ENCODE measurements at regions not wholly inside any gene's neighbourhood (a gene's known extent, or its start where the extent isn't known, plus 50 kb on each side); places are given as distances from the start of the nearest gene placed in this dataset.

- no peak for TF ChIP-seq ATF2 (CRISPR knock-in tag; IDR thresholded peaks at IDR 0.05; ENCODE audit: borderline replicate concordance, low read depth)
These were observed 301.4 kb downstream of the TMA16 start (continued) for GRCh38 chr4:163795885-163796284.

GRCh38 chr4:163804001-163804400, 309.5 kb downstream of the TMA16 start:
- H3K27ac Mint-ChIP-seq = no peak overlapping the region
- TF ChIP-seq NR3C1 (CRISPR knock-in tag; conservative IDR thresholded peaks at IDR 0.05; ENCODE audit: low read depth) = no peak
- no peak for TF ChIP-seq TCF7 (CRISPR knock-in tag; IDR thresholded peaks at IDR 0.05; ENCODE audit: low read depth)
- TF ChIP-seq IRF2 (CRISPR knock-in tag; IDR thresholded peaks at IDR 0.05; ENCODE audit: borderline replicate concordance, low read depth) = no peak
- no peak for TF ChIP-seq ZNF396 (CRISPR knock-in tag; IDR thresholded peaks at IDR 0.05; ENCODE audit: borderline replicate concordance)
- TF ChIP-seq ZSCAN18 (CRISPR knock-in tag; IDR thresholded peaks at IDR 0.05) = no peak
- TF ChIP-seq SMAD3 (CRISPR knock-in tag; IDR thresholded peaks at IDR 0.05; ENCODE audit: borderline replicate concordance) = no peak
- no peak for TF ChIP-seq ZNF671 (CRISPR knock-in tag; IDR thresholded peaks at IDR 0.05)
- TF ChIP-seq TP53 (CRISPR knock-in tag; IDR thresholded peaks at IDR 0.05) = no peak
- no peak for TF ChIP-seq ZNF232 (CRISPR knock-in tag; IDR thresholded peaks at IDR 0.05)
- TF ChIP-seq ZNF281 (CRISPR knock-in tag; IDR thresholded peaks at IDR 0.05) = no peak
- TF ChIP-seq ATF6 (CRISPR knock-in tag; IDR thresholded peaks at IDR 0.05) = no peak
- no peak for TF ChIP-seq FOXP1 (CRISPR knock-in tag; IDR thresholded peaks at IDR 0.05; ENCODE audit: borderline replicate concordance)
- TF ChIP-seq JAZF1 (CRISPR knock-in tag; IDR thresholded peaks at IDR 0.05) = no peak
- TF ChIP-seq ETV6 (CRISPR knock-in tag; IDR thresholded peaks at IDR 0.05) = no peak
- TF ChIP-seq MYBL2 (CRISPR knock-in tag; IDR thresholded peaks at IDR 0.05) = no peak
- TF ChIP-seq CREM (CRISPR knock-in tag; IDR thresholded peaks at IDR 0.05) = no peak
- no peak for TF ChIP-seq MAX (CRISPR knock-in tag; IDR thresholded peaks at IDR 0.05)

More at GRCh38 chr4:163804001-163804400, 309.5 kb downstream of the TMA16 start:
- CTCF ChIA-PET = interaction anchor here (1.1 kb wide), 1 partner anchor 254 kb away, joined by 3 read pairs; no protein-coding TSS in a partner anchor
- Mint-ChIP-seq H3K27me3 (ENCODE audit: low read depth) (no peaks in the 10 kb centered on the region), H3K36me3 (no peaks in the 10 kb centered on the region), H3K4me1 (no peaks in the 10 kb centered on the region), H3K9me3 (no peaks in the 10 kb centered on the region), H3K4me3 (no peak overlapping the region)
- DNase-seq (ENCODE audit: low spot score) (no peak), ATAC-seq (no peak)
- POLR2A ChIA-PET = no interaction called here

Data from WTC11 (cell line).